ENCODE measurements at regions not wholly inside any gene's neighbourhood (a gene's known extent, or its start where the extent isn't known, plus 50 kb on each side); places are given as distances from the start of the nearest gene placed in this dataset.

- no peaks in the 10 kb centered on the region for H3K36me3 ChIP-seq (ENCODE audit: control insufficient read depth in 2 of 3, insufficient read depth in 3 of 3, low read length in 3 of 3)
- no peak overlapping the region for H3K27ac ChIP-seq (ENCODE audit: low read depth in 2 of 2, low read length in 2 of 2)
- TF ChIP-seq CTCF (IDR thresholded peaks at IDR 0.05; ENCODE audit: borderline replicate concordance, extremely low read depth, insufficient read depth), result no peak
- no peak overlapping the region for H3K4me3 ChIP-seq (ENCODE audit: low read length in 3 of 3)
- FAIRE-seq (no peak), DNase-seq (no peak)
- no peaks in the 10 kb centered on the region for H3K27me3 ChIP-seq (ENCODE audit: control insufficient read depth, insufficient read depth, low read length)
- no peaks in the 10 kb centered on the region for H3K9me3 ChIP-seq (ENCODE audit: control insufficient read depth in 2 of 3, insufficient read depth in 1 of 3, low read length in 3 of 3)
- no peak overlapping the region for H3K9ac ChIP-seq (ENCODE audit: low read length in 3 of 3)
- intact Hi-C loops (cut with DNase I), result no loop called here
- H3K4me1 ChIP-seq (ENCODE audit: control insufficient read depth in 2 of 3, insufficient read depth in 2 of 3, low read depth in 1 of 3, low read length in 3 of 3), result no peaks in the 10 kb centered on the region
Measured at GRCh38 chr5:105330185-105330584, 1767.6 kb upstream of the NUDT12 start.

GRCh38 chr5:105304859-105305258, 1742.3 kb upstream of the NUDT12 start:
- no peak for TF ChIP-seq CTCF (IDR thresholded peaks at IDR 0.05; ENCODE audit: borderline replicate concordance, extremely low read depth, insufficient read depth)
- no peak overlapping the region for H3K4me3 ChIP-seq (ENCODE audit: low read length in 3 of 3)
- FAIRE-seq, result no peak
- no peak for DNase-seq
- H3K27ac ChIP-seq (ENCODE audit: low read depth in 2 of 2, low read length in 2 of 2), result no peak overlapping the region
- H3K27me3 ChIP-seq (ENCODE audit: control insufficient read depth, insufficient read depth, low read length), result no peaks in the 10 kb centered on the region
- no peaks in the 10 kb centered on the region for H3K4me1 ChIP-seq (ENCODE audit: control insufficient read depth in 2 of 3, insufficient read depth in 2 of 3, low read depth in 1 of 3, low read length in 3 of 3)
- H3K36me3 ChIP-seq (ENCODE audit: control insufficient read depth in 2 of 3, insufficient read depth in 3 of 3, low read length in 3 of 3), result no peaks in the 10 kb centered on the region
- no peaks in the 10 kb centered on the region for H3K9me3 ChIP-seq (ENCODE audit: control insufficient read depth in 2 of 3, insufficient read depth in 1 of 3, low read length in 3 of 3)
- H3K9ac ChIP-seq (ENCODE audit: low read length in 3 of 3), result no peak overlapping the region
- intact Hi-C loops (cut with DNase I), result no loop called here

GRCh38 chr5:105288946-105289345, 1726.4 kb upstream of the NUDT12 start:
- Histone ChIP-seq H3K36me3 (ENCODE audit: control insufficient read depth in 2 of 3, insufficient read depth in 3 of 3, low read length in 3 of 3) (no peaks in the 10 kb centered on the region), H3K4me3 (ENCODE audit: low read length in 3 of 3) (no peak overlapping the region), H3K4me1 (ENCODE audit: control insufficient read depth in 2 of 3, insufficient read depth in 2 of 3, low read depth in 1 of 3, low read length in 3 of 3) (no peaks in the 10 kb centered on the region), H3K9ac (ENCODE audit: low read length in 3 of 3) (no peak overlapping the region), H3K27me3 (ENCODE audit: control insufficient read depth, insufficient read depth, low read length) (no peaks in the 10 kb centered on the region), H3K27ac (ENCODE audit: low read depth in 2 of 2, low read length in 2 of 2) (no peak overlapping the region), H3K9me3 (ENCODE audit: control insufficient read depth in 2 of 3, insufficient read depth in 1 of 3, low read length in 3 of 3) (no peaks in the 10 kb centered on the region)
- FAIRE-seq, result no peak
- TF ChIP-seq CTCF (IDR thresholded peaks at IDR 0.05; ENCODE audit: borderline replicate concordance, extremely low read depth, insufficient read depth), result no peak
- intact Hi-C loops (cut with DNase I), result no loop called here
- no peak for DNase-seq

- H3K4me1 ChIP-seq (ENCODE audit: control insufficient read depth in 2 of 3, insufficient read depth in 2 of 3, low read depth in 1 of 3, low read length in 3 of 3), result no peaks in the 10 kb centered on the region
- no peak for DNase-seq
- no peaks in the 10 kb centered on the region for H3K36me3 ChIP-seq (ENCODE audit: control insufficient read depth in 2 of 3, insufficient read depth in 3 of 3, low read length in 3 of 3)
- no peak for FAIRE-seq
- no peak overlapping the region for H3K4me3 ChIP-seq (ENCODE audit: low read length in 3 of 3)
- no peak for TF ChIP-seq CTCF (IDR thresholded peaks at IDR 0.05; ENCODE audit: borderline replicate concordance, extremely low read depth, insufficient read depth)
- H3K9me3 ChIP-seq (ENCODE audit: control insufficient read depth in 2 of 3, insufficient read depth in 1 of 3, low read length in 3 of 3), result no peaks in the 10 kb centered on the region
- H3K27ac ChIP-seq (ENCODE audit: low read depth in 2 of 2, low read length in 2 of 2), result no peak overlapping the region
- H3K27me3 ChIP-seq (ENCODE audit: control insufficient read depth, insufficient read depth, low read length), result no peaks in the 10 kb centered on the region
- no peak overlapping the region for H3K9ac ChIP-seq (ENCODE audit: low read length in 3 of 3)
- intact Hi-C loops (cut with DNase I), result no loop called here
Measured at GRCh38 chr5:105283134-105283533, 1720.5 kb upstream of the NUDT12 start.
